ENCODE measurements at regions not wholly inside any gene's neighbourhood (a gene's known extent, or its start where the extent isn't known, plus 50 kb on each side); places are given as distances from the start of the nearest gene placed in this dataset.

DNA sequence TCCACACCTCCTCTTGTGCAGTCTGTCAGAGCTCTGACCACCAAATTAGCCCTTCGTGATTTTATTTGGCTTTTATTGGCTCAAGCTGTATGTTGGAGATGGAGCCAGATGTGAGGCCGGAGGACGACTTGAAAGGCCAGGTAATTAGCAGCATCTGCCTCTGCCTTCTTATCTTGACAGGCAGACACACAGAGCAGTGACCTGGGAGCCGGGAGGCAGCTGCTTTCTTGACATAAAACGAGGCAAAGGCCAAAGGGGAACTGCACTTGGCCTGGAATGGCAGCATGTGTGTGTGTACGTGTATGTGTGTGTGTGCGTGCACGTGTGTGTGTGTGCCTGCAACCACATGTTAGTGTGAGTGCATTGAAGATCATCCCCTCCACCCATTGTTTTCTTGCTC lies 56.9 kb upstream of the BRD7 start:
- Mint-ChIP-seq H3K36me3 (ENCODE audit: low read depth) (no peaks in the 10 kb centered on the region), H3K27ac (no peak overlapping the region), H3K4me1 (ENCODE audit: low read depth) (peaks cover 8% of the 10 kb centered on the region), H3K4me3 (no peak overlapping the region), H3K9me3 (no peaks in the 10 kb centered on the region), H3K27me3 (ENCODE audit: insufficient read depth) (peaks cover 21% of the 10 kb centered on the region)
- TF ChIP-seq, protein P1, sequence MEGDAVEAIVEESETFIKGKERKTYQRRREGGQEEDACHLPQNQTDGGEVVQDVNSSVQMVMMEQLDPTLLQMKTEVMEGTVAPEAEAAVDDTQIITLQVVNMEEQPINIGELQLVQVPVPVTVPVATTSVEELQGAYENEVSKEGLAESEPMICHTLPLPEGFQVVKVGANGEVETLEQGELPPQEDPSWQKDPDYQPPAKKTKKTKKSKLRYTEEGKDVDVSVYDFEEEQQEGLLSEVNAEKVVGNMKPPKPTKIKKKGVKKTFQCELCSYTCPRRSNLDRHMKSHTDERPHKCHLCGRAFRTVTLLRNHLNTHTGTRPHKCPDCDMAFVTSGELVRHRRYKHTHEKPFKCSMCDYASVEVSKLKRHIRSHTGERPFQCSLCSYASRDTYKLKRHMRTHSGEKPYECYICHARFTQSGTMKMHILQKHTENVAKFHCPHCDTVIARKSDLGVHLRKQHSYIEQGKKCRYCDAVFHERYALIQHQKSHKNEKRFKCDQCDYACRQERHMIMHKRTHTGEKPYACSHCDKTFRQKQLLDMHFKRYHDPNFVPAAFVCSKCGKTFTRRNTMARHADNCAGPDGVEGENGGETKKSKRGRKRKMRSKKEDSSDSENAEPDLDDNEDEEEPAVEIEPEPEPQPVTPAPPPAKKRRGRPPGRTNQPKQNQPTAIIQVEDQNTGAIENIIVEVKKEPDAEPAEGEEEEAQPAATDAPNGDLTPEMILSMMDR (IDR thresholded peaks at IDR 0.05) = no peak
- DNase-seq = no peak

DNA sequence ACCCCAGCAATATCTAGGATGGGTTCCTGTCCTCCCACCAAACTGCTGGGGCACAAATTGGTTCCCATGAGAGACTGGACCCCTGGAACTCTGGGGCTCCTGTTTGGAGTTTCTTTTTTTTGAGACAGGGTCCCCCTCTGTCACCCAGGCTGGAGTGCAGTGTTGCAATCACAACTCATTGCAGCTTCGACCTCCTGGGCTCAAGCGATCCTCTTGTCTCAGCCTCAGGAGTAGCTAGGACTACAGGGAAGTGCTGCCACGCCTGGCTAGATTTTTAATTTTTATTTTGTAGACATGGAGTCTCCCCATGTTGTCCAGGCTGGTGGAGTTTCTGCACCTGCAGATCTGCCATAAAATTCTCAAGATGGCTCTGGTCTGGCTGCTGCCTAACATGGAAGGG lies 56.3 kb upstream of the BRD7 start:
- no peaks in the 10 kb centered on the region; the same call in 1 of the 2 replicates for H3K36me3 Mint-ChIP-seq (ENCODE audit: low read depth)
- H3K4me3 Mint-ChIP-seq = no peak overlapping the region
- H3K27me3 Mint-ChIP-seq (ENCODE audit: insufficient read depth) = peaks cover 20% of the 10 kb centered on the region
- H3K27ac Mint-ChIP-seq = no peak overlapping the region
- no peak for DNase-seq
- TF ChIP-seq, protein P1 (IDR thresholded peaks at IDR 0.05) = no peak
- peaks cover 3% of the 10 kb centered on the region; the same call in 1 of the 2 replicates for H3K9me3 Mint-ChIP-seq
- peaks cover 8% of the 10 kb centered on the region for H3K4me1 Mint-ChIP-seq (ENCODE audit: low read depth)

DNA sequence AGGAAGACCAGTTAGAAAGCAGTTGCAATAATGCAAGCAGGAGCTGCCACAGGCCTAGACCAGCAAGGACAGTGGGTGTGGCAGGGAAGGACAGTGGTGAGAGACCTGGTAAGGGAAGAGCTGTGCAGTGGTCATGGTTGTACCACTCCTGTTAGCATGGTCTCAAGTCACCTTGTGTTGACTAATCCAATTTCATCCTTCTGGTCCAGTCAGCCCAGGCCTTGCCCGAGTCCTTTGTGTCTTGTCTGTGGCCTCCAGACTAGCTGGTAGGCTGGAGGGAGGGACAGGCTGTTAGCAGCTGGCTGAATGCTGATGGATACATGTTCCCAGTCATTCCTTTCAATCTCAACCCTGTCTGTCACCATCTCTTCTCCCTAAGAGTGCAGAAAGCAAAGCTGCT lies 54.1 kb upstream of the BRD7 start:
- TF ChIP-seq, protein P1 (IDR thresholded peaks at IDR 0.05) = no peak
- Mint-ChIP-seq H3K9me3 (peaks cover 15% of the 10 kb centered on the region), H3K4me3 (no peak overlapping the region), H3K27me3 (ENCODE audit: insufficient read depth) (peaks cover 21% of the 10 kb centered on the region), H3K4me1 (ENCODE audit: low read depth) (peaks cover under 1% of the 10 kb centered on the region; the same call in 1 of the 2 replicates), H3K27ac (no peak overlapping the region), H3K36me3 (ENCODE audit: low read depth) (no peaks in the 10 kb centered on the region; the same call in 1 of the 2 replicates)
- no peak for DNase-seq

DNA sequence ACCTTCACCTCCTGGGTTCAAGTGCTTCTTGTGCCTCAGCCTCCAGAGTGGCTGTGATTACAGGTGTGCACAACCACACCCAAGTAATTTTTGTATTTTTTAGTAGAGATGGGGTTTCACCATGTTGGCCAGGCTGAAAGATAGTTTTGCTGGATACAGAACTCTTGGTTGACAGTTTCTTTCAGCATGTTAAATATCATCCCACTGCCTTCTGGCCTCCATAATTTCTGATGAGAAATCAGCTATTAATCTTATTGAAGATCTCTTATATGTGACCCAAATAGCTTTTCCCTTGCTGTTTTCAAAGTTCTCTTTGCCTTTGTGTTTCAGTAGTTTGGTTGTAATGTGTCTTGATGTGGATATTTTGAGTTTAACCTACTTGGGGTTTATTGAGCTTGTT lies 50.3 kb upstream of the BRD7 start:
- Mint-ChIP-seq H3K27ac (no peak overlapping the region), H3K4me1 (ENCODE audit: low read depth) (no peaks in the 10 kb centered on the region), H3K36me3 (ENCODE audit: low read depth) (no peaks in the 10 kb centered on the region; the same call in 1 of the 2 replicates), H3K4me3 (no peak overlapping the region), H3K9me3 (peaks cover 33% of the 10 kb centered on the region), H3K27me3 (ENCODE audit: insufficient read depth) (peaks cover 25% of the 10 kb centered on the region)
- TF ChIP-seq, protein P1 (IDR thresholded peaks at IDR 0.05) = no peak
- no peak for DNase-seq
